Trophoblast cell (in vitro differentiated cells and primary cell): ENCODE measurements at regions not wholly inside any gene's neighbourhood (a gene's known extent, or its start where the extent isn't known, plus 50 kb on each side); places are given as distances from the start of the nearest gene placed in this dataset.

ENCODE experiments used
- DNase-seq, 2 donors: peaks; one replicate each; pipeline ENCODE4 v3.0.0-alpha.2; 2016
- H2AFZ ChIP-seq: 2 replicates; pipeline ENCODE4 v1.6.1; 2013; ENCODE audit warnings: low read length, moderate library complexity, mild to moderate bottlenecking; ENCODE audit not compliant: insufficient read depth, poor library complexity
- H2AK5ac ChIP-seq: 2 replicates; pipeline ENCODE4 v1.6.1; 2013; ENCODE audit warnings: mild to moderate bottlenecking, low read length
- H2BK120ac ChIP-seq: 2 replicates; pipeline ENCODE4 v1.6.1; 2013; ENCODE audit warnings: low read length, mild to moderate bottlenecking, moderate library complexity; ENCODE audit not compliant: insufficient read depth, poor library complexity
- H2BK12ac ChIP-seq: 2 replicates; pipeline ENCODE4 v1.6.1; 2013; ENCODE audit warnings: mild to moderate bottlenecking, low read length, moderate library complexity
- H2BK5ac ChIP-seq: 2 replicates; pipeline ENCODE4 v1.6.1; 2013; ENCODE audit warnings: low read length, low read depth, moderate library complexity, mild to moderate bottlenecking; ENCODE audit not compliant: poor library complexity
- H3K14ac ChIP-seq: 2 replicates; pipeline ENCODE4 v1.6.1; 2013; ENCODE audit warnings: mild to moderate bottlenecking, low read length
- H3K18ac ChIP-seq: 2 replicates; pipeline ENCODE4 v1.6.1; 2013; ENCODE audit warnings: mild to moderate bottlenecking, low read length
- H3K23ac ChIP-seq: 2 replicates; pipeline ENCODE4 v1.6.1; 2013; ENCODE audit warnings: low read length
- H3K27ac ChIP-seq: 2 replicates; pipeline ENCODE4 v1.5.1; 2013; ENCODE audit warnings: low read depth, mild to moderate bottlenecking, inconsistent platforms, low read length, moderate library complexity
- H3K27me3 ChIP-seq: 2 replicates; pipeline ENCODE4 v1.6.1; 2013; ENCODE audit warnings: inconsistent platforms, mild to moderate bottlenecking, low read length, moderate library complexity; ENCODE audit not compliant: insufficient read depth
- H3K36me3 ChIP-seq, 2 experiments: 1 replicate in 1 of 2; 2 replicates in 1 of 2; pipeline ENCODE4 v1.6.1; 2013; ENCODE audit warnings: low read length in 2 of 2, mild to moderate bottlenecking in 2 of 2, moderate library complexity in 1 of 2; ENCODE audit not compliant: insufficient read depth in 2 of 2, control insufficient read depth in 1 of 2
- H3K4ac ChIP-seq: 2 replicates; pipeline ENCODE4 v1.6.1; 2013; ENCODE audit warnings: low read depth, mild to moderate bottlenecking, low read length, moderate library complexity
- H3K4me1 ChIP-seq, 2 experiments: 1 replicate in 1 of 2; 2 replicates in 1 of 2; pipeline ENCODE4 v1.6.1; 2013; ENCODE audit warnings: low read length in 2 of 2, mild to moderate bottlenecking in 2 of 2, moderate library complexity in 1 of 2; ENCODE audit not compliant: insufficient read depth in 2 of 2, control insufficient read depth in 1 of 2
- H3K4me2 ChIP-seq: 2 replicates; pipeline ENCODE4 v1.6.1; 2013; ENCODE audit warnings: inconsistent platforms, mild to moderate bottlenecking, low read length, moderate library complexity
- H3K4me3 ChIP-seq: 2 replicates; pipeline ENCODE4 v1.5.1; 2013; ENCODE audit warnings: mild to moderate bottlenecking, low read depth, low read length, inconsistent platforms
- H3K79me1 ChIP-seq: one replicate; pipeline ENCODE4 v1.6.1; 2013; ENCODE audit warnings: low read length
- H3K79me2 ChIP-seq: 2 replicates; pipeline ENCODE4 v1.6.1; 2013; ENCODE audit warnings: low read length, mild to moderate bottlenecking; ENCODE audit not compliant: control insufficient read depth, insufficient read depth, poor library complexity
- H3K9ac ChIP-seq: 2 replicates; pipeline ENCODE4 v1.6.1; 2013; ENCODE audit warnings: mild to moderate bottlenecking, low read length
- H3K9me3 ChIP-seq: 2 replicates; pipeline ENCODE4 v1.6.1; 2013; ENCODE audit warnings: low read depth, mild to moderate bottlenecking, control low read depth, inconsistent platforms, low read length; ENCODE audit not compliant: insufficient read depth
- H4K12ac ChIP-seq: 2 replicates; pipeline ENCODE4 v1.6.1; 2013; ENCODE audit warnings: low read depth, mild to moderate bottlenecking, low read length, moderate library complexity
- H4K8ac ChIP-seq: 2 replicates; pipeline ENCODE4 v1.6.1; 2013; ENCODE audit warnings: low read depth, mild to moderate bottlenecking, low read length, moderate library complexity
- H4K91ac ChIP-seq: one replicate; pipeline ENCODE4 v1.6.1; 2013; ENCODE audit warnings: low read depth, mild to moderate bottlenecking, low read length, moderate library complexity
- WGBS: extraction: QIAGEN DNeasy Blood & Tissue Kit; methylation state at CpG from one replicate; pipeline ENCODE4 v1.1.7; 2013; ENCODE audit warnings: missing lambda C conversion rate; ENCODE audit not compliant: insufficient read length, insufficient coverage; ENCODE audit errors: extremely low coverage; 5-methylcytosine and 5-hydroxymethylcytosine counted together

DNA sequence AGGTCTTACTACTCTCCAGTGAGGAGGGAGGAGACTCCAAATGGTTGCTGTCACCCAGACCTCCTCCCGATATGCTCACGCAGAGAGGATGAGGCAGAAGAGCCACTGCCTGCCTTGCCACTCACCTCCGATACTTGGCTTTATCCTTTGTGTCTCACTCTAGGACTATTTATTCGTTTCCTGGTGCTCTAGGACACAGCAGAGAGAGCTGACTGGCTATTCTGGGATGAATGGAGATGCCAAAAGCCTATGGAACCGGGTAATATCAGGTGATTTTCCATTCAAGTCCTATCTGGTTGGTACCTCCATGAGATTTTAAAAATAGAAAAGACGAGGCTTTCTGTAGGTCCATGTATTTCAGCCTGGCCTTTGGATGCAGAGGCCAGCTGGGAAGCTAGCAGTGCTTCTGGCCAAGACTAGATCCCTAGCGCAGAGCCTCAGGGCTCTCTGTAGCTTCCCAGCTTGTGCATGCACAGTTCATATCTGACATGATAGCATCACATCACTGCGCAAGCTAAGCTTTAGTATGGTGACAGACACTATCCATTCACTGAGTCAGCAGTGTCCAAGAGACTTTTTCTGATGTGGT is 239.0 kb upstream of the ANKRD30A start:
- H3K4me3 ChIP-seq: no peak overlapping the region
- H3K4me2 ChIP-seq: no peak overlapping the region
- H2BK120ac ChIP-seq: no peak overlapping the region
- H4K12ac ChIP-seq: no peak overlapping the region
- H3K4ac ChIP-seq: no peak overlapping the region
- no peaks in the 10 kb centered on the region for H3K79me1 ChIP-seq
- H3K27ac ChIP-seq: no peak overlapping the region
- H3K18ac ChIP-seq: no peak overlapping the region
- H2BK5ac ChIP-seq: no peak overlapping the region
- no peak overlapping the region for H2BK12ac ChIP-seq
- H3K9ac ChIP-seq: no peak overlapping the region
- no peak overlapping the region for H2AFZ ChIP-seq
- no peak overlapping the region for H2AK5ac ChIP-seq
- H3K36me3 ChIP-seq: no peaks in the 10 kb centered on the region
- H3K9me3 ChIP-seq: peaks cover 7% of the 10 kb centered on the region
- no peaks in the 10 kb centered on the region for H3K27me3 ChIP-seq
- H3K4me1 ChIP-seq: no peaks in the 10 kb centered on the region
- no peak overlapping the region for H4K8ac ChIP-seq
- WGBS: no CpG with 5 or more reads among the region's 8 CpGs
- DNase-seq: no peak
- no peak overlapping the region for H3K14ac ChIP-seq
- H4K91ac ChIP-seq: no peak overlapping the region
- H3K23ac ChIP-seq: no peak overlapping the region
- H3K79me2 ChIP-seq: no peaks in the 10 kb centered on the region

- no peak overlapping the region for H3K18ac ChIP-seq
- no peaks in the 10 kb centered on the region for H3K27me3 ChIP-seq
- H3K9me3 ChIP-seq: peaks cover 7% of the 10 kb centered on the region
- H3K23ac ChIP-seq: no peak overlapping the region
- H3K36me3 ChIP-seq: no peaks in the 10 kb centered on the region
- DNase-seq: no peak
- no peak overlapping the region for H2AFZ ChIP-seq
- no CpG with 5 or more reads among the region's 5 CpGs for WGBS
- H2AK5ac ChIP-seq: no peak overlapping the region
- no peak overlapping the region for H3K4me3 ChIP-seq
- H3K27ac ChIP-seq: no peak overlapping the region
- H3K79me1 ChIP-seq: no peaks in the 10 kb centered on the region
- H3K4me2 ChIP-seq: no peak overlapping the region
- no peak overlapping the region for H3K9ac ChIP-seq
- no peak overlapping the region for H3K14ac ChIP-seq
- H3K4ac ChIP-seq: no peak overlapping the region
- H3K4me1 ChIP-seq: no peaks in the 10 kb centered on the region
- H4K12ac ChIP-seq: no peak overlapping the region
- no peak overlapping the region for H2BK5ac ChIP-seq
- no peak overlapping the region for H4K8ac ChIP-seq
- H4K91ac ChIP-seq: no peak overlapping the region
- no peak overlapping the region for H2BK120ac ChIP-seq
- H2BK12ac ChIP-seq: no peak overlapping the region
- no peaks in the 10 kb centered on the region for H3K79me2 ChIP-seq
These were observed 239.7 kb upstream of the ANKRD30A start for GRCh38 chr10:36885746-36886145.

DNA sequence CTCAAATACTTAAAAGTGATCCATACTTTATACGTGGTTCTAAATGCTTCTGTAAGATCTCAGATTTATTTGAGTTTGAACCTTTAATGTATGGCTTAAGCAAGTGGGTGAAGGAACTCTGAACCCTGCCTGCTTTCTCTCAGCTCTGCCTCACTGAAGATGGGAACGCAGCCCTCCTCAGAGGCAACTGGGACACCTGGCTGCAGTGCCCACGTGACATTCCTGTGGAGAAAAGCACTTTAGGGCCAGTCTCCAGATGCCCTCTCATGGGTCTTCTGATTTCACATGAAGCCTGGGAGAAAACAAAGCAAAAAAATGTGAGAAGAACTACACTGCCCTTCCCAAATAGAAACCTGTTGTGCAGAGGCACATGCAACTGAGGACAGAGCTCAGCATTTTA is 242.6 kb upstream of the ANKRD30A start:
- no peaks in the 10 kb centered on the region for H3K27me3 ChIP-seq
- H3K9me3 ChIP-seq: no peaks in the 10 kb centered on the region
- no peak overlapping the region for H2AFZ ChIP-seq
- no peaks in the 10 kb centered on the region for H3K79me1 ChIP-seq
- no peak overlapping the region for H3K9ac ChIP-seq
- no peak overlapping the region for H3K18ac ChIP-seq
- no peak for DNase-seq
- no peaks in the 10 kb centered on the region for H3K36me3 ChIP-seq
- H3K4me1 ChIP-seq: no peaks in the 10 kb centered on the region
- no CpG with 5 or more reads among the region's 3 CpGs for WGBS
- H4K8ac ChIP-seq: no peak overlapping the region
- H3K23ac ChIP-seq: no peak overlapping the region
- H3K27ac ChIP-seq: no peak overlapping the region
- H3K4ac ChIP-seq: no peak overlapping the region
- no peak overlapping the region for H3K14ac ChIP-seq
- H4K91ac ChIP-seq: no peak overlapping the region
- H2BK12ac ChIP-seq: no peak overlapping the region
- H3K79me2 ChIP-seq: no peaks in the 10 kb centered on the region
- H3K4me2 ChIP-seq: no peak overlapping the region
- H3K4me3 ChIP-seq: no peak overlapping the region
- H2BK120ac ChIP-seq: no peak overlapping the region
- H4K12ac ChIP-seq: no peak overlapping the region
- no peak overlapping the region for H2BK5ac ChIP-seq
- no peak overlapping the region for H2AK5ac ChIP-seq

GRCh38 chr10:36880898-36881297 is 244.5 kb upstream of the ANKRD30A start:
- no peak overlapping the region for H2AFZ ChIP-seq
- no peak overlapping the region for H2BK12ac ChIP-seq
- no peak overlapping the region for H3K27ac ChIP-seq
- H4K91ac ChIP-seq: no peak overlapping the region
- H4K12ac ChIP-seq: no peak overlapping the region
- H2AK5ac ChIP-seq: no peak overlapping the region
- H2BK120ac ChIP-seq: no peak overlapping the region
- no peaks in the 10 kb centered on the region for H3K4me1 ChIP-seq
- no peaks in the 10 kb centered on the region for H3K36me3 ChIP-seq
- WGBS: no CpG with 5 or more reads among the region's 5 CpGs
- no peak overlapping the region for H3K4me3 ChIP-seq
- H3K79me1 ChIP-seq: no peaks in the 10 kb centered on the region
- no peak overlapping the region for H4K8ac ChIP-seq
- no peak overlapping the region for H3K4ac ChIP-seq
- no peak overlapping the region for H3K18ac ChIP-seq
- H3K9ac ChIP-seq: no peak overlapping the region
- no peaks in the 10 kb centered on the region for H3K79me2 ChIP-seq
- no peaks in the 10 kb centered on the region for H3K27me3 ChIP-seq
- no peak overlapping the region for H3K4me2 ChIP-seq
- H2BK5ac ChIP-seq: no peak overlapping the region
- DNase-seq: peak in 1 of 2 donors; percentile 56
- H3K23ac ChIP-seq: no peak overlapping the region
- H3K14ac ChIP-seq: no peak overlapping the region
- H3K9me3 ChIP-seq: no peaks in the 10 kb centered on the region
